Neural crest cell (in vitro differentiated cells): ENCODE measurements at regions not wholly inside any gene's neighbourhood (a gene's known extent, or its start where the extent isn't known, plus 50 kb on each side); places are given as distances from the start of the nearest gene placed in this dataset.

Experiments
- DNase-seq: peaks from one replicate; pipeline ENCODE4 v3.0.0; 2021; ENCODE audit warnings: low read depth, mixed read lengths, low spot score
- H3K27ac Mint-ChIP-seq: one replicate; pipeline ENCODE4 v1.8.0; 2021; ENCODE audit warnings: mild to moderate bottlenecking, mixed read lengths; ENCODE audit not compliant: unreplicated experiment
- H3K27me3 Mint-ChIP-seq: 2 replicates; pipeline ENCODE4 v1.8.0; 2021; ENCODE audit warnings: low read depth, mild to moderate bottlenecking, mixed read lengths
- H3K36me3 Mint-ChIP-seq: 2 replicates; pipeline ENCODE4 v1.8.0; 2021; ENCODE audit warnings: low read depth, mild to moderate bottlenecking, mixed read lengths
- H3K4me1 Mint-ChIP-seq: 2 replicates; pipeline ENCODE4 v1.8.0; 2021; ENCODE audit warnings: mixed read lengths
- H3K4me3 Mint-ChIP-seq: one replicate; pipeline ENCODE4 v1.8.0; 2021; ENCODE audit warnings: mild to moderate bottlenecking, mixed read lengths
- H3K9me3 Mint-ChIP-seq: 2 replicates; pipeline ENCODE4 v1.8.0; 2021; ENCODE audit warnings: mixed read lengths
- CTCF ChIP-seq: fragments of 200-600 bp; sonication (generic); conservative IDR thresholded peaks from 2 replicates; pipeline ENCODE4 v1.5.0; 2021; ENCODE audit warnings: antibody characterized with exemption, mild to moderate bottlenecking

GRCh38 chr7:126378642-126379041 is 874.1 kb downstream of the GRM8 start:
- no peak for DNase-seq
- Mint-ChIP-seq H3K4me3 (no peak overlapping the region), H3K36me3 (no peaks in the 10 kb centered on the region), H3K27me3 (no peaks in the 10 kb centered on the region), H3K4me1 (peaks cover 6% of the 10 kb centered on the region), H3K9me3 (peaks cover 3% of the 10 kb centered on the region), H3K27ac (no peak overlapping the region)
- TF ChIP-seq CTCF: no peak

GRCh38 chr7:126370038-126370668 is 882.6 kb downstream of the GRM8 start:
- H3K9me3 Mint-ChIP-seq: peaks cover 9% of the 10 kb centered on the region
- no peak overlapping the region for H3K27ac Mint-ChIP-seq
- no peak for DNase-seq
- H3K27me3 Mint-ChIP-seq: no peaks in the 10 kb centered on the region
- no peak overlapping the region for H3K4me3 Mint-ChIP-seq
- H3K4me1 Mint-ChIP-seq: no peaks in the 10 kb centered on the region
- H3K36me3 Mint-ChIP-seq: no peaks in the 10 kb centered on the region
- no peak for TF ChIP-seq CTCF

- peaks cover 2% of the 10 kb centered on the region for H3K9me3 Mint-ChIP-seq
- H3K36me3 Mint-ChIP-seq: no peaks in the 10 kb centered on the region
- H3K27ac Mint-ChIP-seq: no peak overlapping the region
- H3K4me1 Mint-ChIP-seq: no peaks in the 10 kb centered on the region
- no peak for TF ChIP-seq CTCF
- H3K27me3 Mint-ChIP-seq: no peaks in the 10 kb centered on the region
- no peak overlapping the region for H3K4me3 Mint-ChIP-seq
- no peak for DNase-seq
Observed at GRCh38 chr7:126362746-126363145, 890.0 kb downstream of the GRM8 start.

GRCh38 chr7:126361183-126361582 is 891.6 kb downstream of the GRM8 start:
- Mint-ChIP-seq H3K36me3 (no peaks in the 10 kb centered on the region), H3K4me3 (no peak overlapping the region), H3K27ac (no peak overlapping the region), H3K4me1 (no peaks in the 10 kb centered on the region), H3K9me3 (peaks cover 2% of the 10 kb centered on the region), H3K27me3 (no peaks in the 10 kb centered on the region)
- TF ChIP-seq CTCF: no peak
- DNase-seq: no peak

GRCh38 chr7:126339813-126340212 is 912.9 kb downstream of the GRM8 start:
- no peaks in the 10 kb centered on the region for H3K36me3 Mint-ChIP-seq
- DNase-seq: no peak
- no peaks in the 10 kb centered on the region for H3K9me3 Mint-ChIP-seq
- no peaks in the 10 kb centered on the region for H3K27me3 Mint-ChIP-seq
- TF ChIP-seq CTCF: no peak
- H3K27ac Mint-ChIP-seq: no peak overlapping the region
- H3K4me1 Mint-ChIP-seq: no peaks in the 10 kb centered on the region
- H3K4me3 Mint-ChIP-seq: no peak overlapping the region
